Hematopoietic multipotent progenitor cell treated with erythropoietin and hydrocortisone succinate and interleukin-3 and kit ligand, for 4 days (in vitro differentiated cells): ENCODE measurements at regions not wholly inside any gene's neighbourhood (a gene's known extent, or its start where the extent isn't known, plus 50 kb on each side); places are given as distances from the start of the nearest gene placed in this dataset.

Experiments used
- DNase-seq: peaks from one replicate; pipeline ENCODE4 v3.0.0-alpha.2; 2015

- DNase-seq: peak; percentile 90
Measured at GRCh38 chr9:134276453-134277245, 49.6 kb upstream of the RXRA start.
